SK-N-SH treated with all-trans-retinoic acid at 6 μM for 48 hours (cell line): ENCODE measurements at regions not wholly inside any gene's neighbourhood (a gene's known extent, or its start where the extent isn't known, plus 50 kb on each side); places are given as distances from the start of the nearest gene placed in this dataset.
A peak's percentile ranks its signal among the peaks of the same experiment; 100 is the strongest.

Experiments
- ATAC-seq: fragments of 200-7000 bp; cut with Tn5 transposase; 3 replicates; pipeline ENCODE4 v1.9.1; 2020; ENCODE audit warnings: mild to moderate bottlenecking, moderate library complexity
- ARNTL ChIP-seq: fragments of 450-650 bp; formaldehyde crosslinking; IDR thresholded peaks from 2 replicates; pipeline ENCODE4 v1.5.0; 2020; ENCODE audit warnings: low read depth, mild to moderate bottlenecking, moderate library complexity, borderline replicate concordance
- BACH2 ChIP-seq: fragments of 250-450 bp; sonication (Bioruptor Pico); IDR thresholded peaks from 2 replicates; pipeline ENCODE4 v1.9.0; 2021; ENCODE audit warnings: mild to moderate bottlenecking, borderline replicate concordance
- CREB5 ChIP-seq: fragments of 250-450 bp; sonication (Bioruptor Pico); IDR thresholded peaks from 2 replicates; pipeline ENCODE4 v1.5.1; 2020; ENCODE audit warnings: low read depth, mild to moderate bottlenecking, moderate library complexity
- CSDC2 ChIP-seq: fragments of 250-450 bp; sonication (Bioruptor Pico); IDR thresholded peaks from 2 replicates; pipeline ENCODE4 v1.5.0; 2020; ENCODE audit warnings: mild to moderate bottlenecking, moderate library complexity
- ESRRG ChIP-seq: fragments of 250-450 bp; sonication (Bioruptor Pico); IDR thresholded peaks from 2 replicates; pipeline ENCODE4 v1.6.1; 2021; ENCODE audit warnings: mild to moderate bottlenecking
- ISL1 ChIP-seq: fragments of 250-450 bp; sonication (Bioruptor Pico); IDR thresholded peaks from 2 replicates; pipeline ENCODE4 v2.1.2; 2022; ENCODE audit warnings: mild to moderate bottlenecking, moderate library complexity
- OSR1 ChIP-seq: fragments of 250-450 bp; sonication (Bioruptor Pico); IDR thresholded peaks from 2 replicates; pipeline ENCODE4 v1.8.0; 2022; ENCODE audit warnings: moderate library complexity, mild to moderate bottlenecking, inconsistent platforms
- PPARA ChIP-seq: fragments of 250-450 bp; sonication (Bioruptor Pico); IDR thresholded peaks from 2 replicates; pipeline ENCODE4 v1.5.0; 2020; ENCODE audit warnings: mild to moderate bottlenecking, borderline replicate concordance
- RARB ChIP-seq: fragments of 250-450 bp; sonication (Bioruptor Pico); IDR thresholded peaks from 2 replicates; pipeline ENCODE4 v1.8.0; 2021; ENCODE audit warnings: mild to moderate bottlenecking, moderate library complexity
- TOX ChIP-seq: fragments of 250-450 bp; sonication (Bioruptor Pico); IDR thresholded peaks from 2 replicates; pipeline ENCODE4 v1.8.0; 2021; ENCODE audit warnings: mild to moderate bottlenecking, moderate library complexity, borderline replicate concordance
- ZC3H10 ChIP-seq: fragments of 250-450 bp; sonication (Bioruptor Pico); IDR thresholded peaks from 2 replicates; pipeline ENCODE4 v1.5.1; 2021; ENCODE audit warnings: mild to moderate bottlenecking, moderate library complexity
- ZFP3 ChIP-seq: fragments of 250-450 bp; sonication (Bioruptor Pico); IDR thresholded peaks from 2 replicates; pipeline ENCODE4 v1.5.0; 2020; ENCODE audit warnings: mild to moderate bottlenecking, moderate library complexity
- ZFP30 ChIP-seq: fragments of 450-650 bp; formaldehyde crosslinking; IDR thresholded peaks from 2 replicates; pipeline ENCODE4 v1.5.0; 2022; ENCODE audit warnings: mild to moderate bottlenecking, moderate library complexity
- ZNF565 ChIP-seq: fragments of 450-650 bp; formaldehyde crosslinking; conservative IDR thresholded peaks from 2 replicates; pipeline ENCODE4 v1.5.0; 2020; ENCODE audit warnings: low read depth, mild to moderate bottlenecking, moderate library complexity
- ZNF70 ChIP-seq: fragments of 450-650 bp; formaldehyde crosslinking; IDR thresholded peaks from 2 replicates; pipeline ENCODE4 v1.5.0; 2020; ENCODE audit warnings: mild to moderate bottlenecking, moderate library complexity
- ZNF8 ChIP-seq: fragments of 450-650 bp; formaldehyde crosslinking; IDR thresholded peaks from 2 replicates; pipeline ENCODE4 v1.5.0; 2020; ENCODE audit warnings: mild to moderate bottlenecking, moderate library complexity
- TF ChIP-seq, protein P1 (sequence below): fragments of 250-450 bp; sonication (Bioruptor Pico); IDR thresholded peaks from 2 replicates; pipeline ENCODE4 v1.8.0; 2021; ENCODE audit warnings: low read depth, mild to moderate bottlenecking, moderate library complexity, borderline replicate concordance
- TF ChIP-seq, protein P2 (sequence below): fragments of 250-450 bp; sonication (Bioruptor Pico); IDR thresholded peaks from 2 replicates; pipeline ENCODE4 v1.8.0; 2020; ENCODE audit warnings: mild to moderate bottlenecking, moderate library complexity, borderline replicate concordance

DNA sequence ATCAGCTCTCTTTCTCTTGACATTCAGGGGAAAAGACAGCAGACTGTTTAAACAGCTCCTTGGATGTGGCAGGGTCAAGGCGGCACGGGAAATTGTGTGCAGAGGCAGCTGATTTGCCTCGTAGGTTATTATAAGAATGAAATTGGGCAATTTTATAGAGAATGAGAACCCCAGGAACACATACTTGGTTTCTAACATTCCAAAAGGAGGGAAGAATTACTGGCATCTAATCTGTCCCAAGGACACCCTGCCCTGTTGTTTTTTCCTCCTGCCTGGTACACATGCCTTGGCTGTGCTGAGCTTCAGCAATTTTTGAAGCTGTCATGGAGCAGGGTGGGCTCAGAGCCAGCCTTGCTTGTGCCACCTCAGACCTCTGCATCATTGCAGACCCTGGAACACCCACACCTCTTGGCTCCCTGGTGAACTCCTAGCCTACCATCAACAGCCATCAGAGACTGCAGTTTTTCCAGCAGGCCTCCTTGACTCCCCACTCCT lies 143.6 kb downstream of the BOD1 start:
- TF ChIP-seq ZFP3 (peak; percentile 96), ISL1 (CRISPR knock-in tag) (no peak)
- ATAC-seq: peak; percentile 43

DNA sequence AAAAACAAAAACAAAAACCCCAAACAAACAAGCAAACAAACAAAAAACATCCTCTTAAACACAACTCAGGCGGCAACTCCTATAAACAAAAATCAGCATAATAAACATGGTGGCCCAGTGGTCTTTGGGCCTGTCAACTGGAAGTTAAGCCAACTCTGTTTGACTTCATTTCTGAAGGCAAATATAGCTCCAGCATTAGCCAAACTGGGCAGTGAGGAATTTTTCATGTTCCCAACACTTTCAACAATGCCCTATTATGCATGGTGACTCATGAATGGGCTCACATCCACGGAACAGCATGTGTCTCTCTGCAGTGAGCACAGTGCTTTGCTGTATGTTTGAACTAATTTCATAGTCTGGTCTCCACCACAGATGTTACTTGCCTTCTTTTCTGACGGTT lies 143.9 kb upstream of the STC2 start:
- peak; percentile 98 for ATAC-seq
- TF ChIP-seq ARNTL (CRISPR knock-in tag) (no peak), ZFP3 (peak; percentile 83), ESRRG (CRISPR knock-in tag) (no peak), ISL1 (CRISPR knock-in tag) (peak; percentile 60), CSDC2 (CRISPR knock-in tag) (no peak), ZNF565 (no peak), CREB5 (CRISPR knock-in tag) (0 out of 2 replicates have a peak, but pooled peaks have one; percentile 38)

DNA sequence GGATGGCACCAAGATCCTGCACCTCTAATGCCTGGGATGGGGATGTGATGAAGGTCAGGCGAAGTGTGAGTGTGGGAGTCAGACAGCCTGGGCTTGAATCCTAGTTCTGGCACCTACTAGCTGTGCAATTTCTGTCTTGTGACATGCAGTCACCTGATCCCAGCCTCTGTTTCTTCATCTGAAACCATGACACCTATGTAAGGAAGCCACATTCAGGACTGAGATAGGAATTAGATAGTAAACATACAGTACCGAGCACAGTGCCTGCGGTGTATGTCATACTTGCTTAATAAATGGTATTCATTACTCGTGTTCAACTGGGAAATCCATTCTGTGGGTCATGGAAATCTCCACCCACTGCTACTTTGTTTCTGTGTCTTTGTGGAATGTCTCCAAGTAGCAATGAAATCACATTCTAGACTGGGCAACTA lies 140.6 kb upstream of the STC2 start:
- ATAC-seq: no peak
- no peak for TF ChIP-seq ZFP30
- TF ChIP-seq BACH2 (CRISPR knock-in tag): no peak
- no peak for TF ChIP-seq ZFP3
- TF ChIP-seq ESRRG (CRISPR knock-in tag): no peak
- no peak for TF ChIP-seq ZNF8 (CRISPR knock-in tag)
- no peak for TF ChIP-seq ZC3H10 (CRISPR knock-in tag)
- TF ChIP-seq ZNF70 (CRISPR knock-in tag): no peak
- TF ChIP-seq, protein P1, sequence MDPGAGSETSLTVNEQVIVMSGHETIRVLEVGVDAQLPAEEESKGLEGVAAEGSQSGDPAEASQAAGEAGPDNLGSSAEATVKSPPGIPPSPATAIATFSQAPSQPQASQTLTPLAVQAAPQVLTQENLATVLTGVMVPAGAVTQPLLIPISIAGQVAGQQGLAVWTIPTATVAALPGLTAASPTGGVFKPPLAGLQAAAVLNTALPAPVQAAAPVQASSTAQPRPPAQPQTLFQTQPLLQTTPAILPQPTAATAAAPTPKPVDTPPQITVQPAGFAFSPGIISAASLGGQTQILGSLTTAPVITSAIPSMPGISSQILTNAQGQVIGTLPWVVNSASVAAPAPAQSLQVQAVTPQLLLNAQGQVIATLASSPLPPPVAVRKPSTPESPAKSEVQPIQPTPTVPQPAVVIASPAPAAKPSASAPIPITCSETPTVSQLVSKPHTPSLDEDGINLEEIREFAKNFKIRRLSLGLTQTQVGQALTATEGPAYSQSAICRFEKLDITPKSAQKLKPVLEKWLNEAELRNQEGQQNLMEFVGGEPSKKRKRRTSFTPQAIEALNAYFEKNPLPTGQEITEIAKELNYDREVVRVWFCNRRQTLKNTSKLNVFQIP (CRISPR knock-in tag): no peak
- no peak for TF ChIP-seq PPARA (CRISPR knock-in tag)
- TF ChIP-seq OSR1 (CRISPR knock-in tag): no peak
- TF ChIP-seq, protein P2, sequence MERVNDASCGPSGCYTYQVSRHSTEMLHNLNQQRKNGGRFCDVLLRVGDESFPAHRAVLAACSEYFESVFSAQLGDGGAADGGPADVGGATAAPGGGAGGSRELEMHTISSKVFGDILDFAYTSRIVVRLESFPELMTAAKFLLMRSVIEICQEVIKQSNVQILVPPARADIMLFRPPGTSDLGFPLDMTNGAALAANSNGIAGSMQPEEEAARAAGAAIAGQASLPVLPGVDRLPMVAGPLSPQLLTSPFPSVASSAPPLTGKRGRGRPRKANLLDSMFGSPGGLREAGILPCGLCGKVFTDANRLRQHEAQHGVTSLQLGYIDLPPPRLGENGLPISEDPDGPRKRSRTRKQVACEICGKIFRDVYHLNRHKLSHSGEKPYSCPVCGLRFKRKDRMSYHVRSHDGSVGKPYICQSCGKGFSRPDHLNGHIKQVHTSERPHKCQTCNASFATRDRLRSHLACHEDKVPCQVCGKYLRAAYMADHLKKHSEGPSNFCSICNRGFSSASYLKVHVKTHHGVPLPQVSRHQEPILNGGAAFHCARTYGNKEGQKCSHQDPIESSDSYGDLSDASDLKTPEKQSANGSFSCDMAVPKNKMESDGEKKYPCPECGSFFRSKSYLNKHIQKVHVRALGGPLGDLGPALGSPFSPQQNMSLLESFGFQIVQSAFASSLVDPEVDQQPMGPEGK (CRISPR knock-in tag): no peak
- no peak for TF ChIP-seq ZNF565
- TF ChIP-seq CREB5 (CRISPR knock-in tag): no peak
- no peak for TF ChIP-seq TOX (CRISPR knock-in tag)
- no peak for TF ChIP-seq CSDC2 (CRISPR knock-in tag)

- no peak for ATAC-seq
- no peak for TF ChIP-seq ESRRG (CRISPR knock-in tag)
- TF ChIP-seq ZNF70 (CRISPR knock-in tag): no peak
- no peak for TF ChIP-seq OSR1 (CRISPR knock-in tag)
- TF ChIP-seq ZFP30: no peak
- no peak for TF ChIP-seq RARB (CRISPR knock-in tag)
- no peak for TF ChIP-seq TOX (CRISPR knock-in tag)
- no peak for TF ChIP-seq CREB5 (CRISPR knock-in tag)
- TF ChIP-seq, protein P2 (CRISPR knock-in tag): no peak
- TF ChIP-seq BACH2 (CRISPR knock-in tag): no peak
- no peak for TF ChIP-seq PPARA (CRISPR knock-in tag)
Measured at GRCh38 chr5:173466227-173466626, 138.0 kb upstream of the STC2 start.
